ENCODE measurements at regions not wholly inside any gene's neighbourhood (a gene's known extent, or its start where the extent isn't known, plus 50 kb on each side); places are given as distances from the start of the nearest gene placed in this dataset.

GRCh38 chr2:14388724-14389123, 243.8 kb upstream of the LRATD1 start:
- TF ChIP-seq CTCF (IDR thresholded peaks at IDR 0.05; ENCODE audit: extremely low read depth in 1 of 2, insufficient read depth in 1 of 2, low read depth in 1 of 2, low read length in 2 of 2) (no peak), POLR2AphosphoS5 (IDR thresholded peaks at IDR 0.05; ENCODE audit: insufficient read depth, low read depth, low read length) (no peak), MYC (IDR thresholded peaks at IDR 0.05; ENCODE audit: low read depth, low read length) (no peak), EZH2 (IDR thresholded peaks at IDR 0.05; ENCODE audit: borderline replicate concordance, low read depth, low read length, severe bottlenecking) (no peak), POLR2A (IDR thresholded peaks at IDR 0.05; ENCODE audit: low read depth, low read length) (no peak), MAX (IDR thresholded peaks at IDR 0.05; ENCODE audit: insufficient read depth, insufficient read length) (no peak), FOS (IDR thresholded peaks at IDR 0.05; ENCODE audit: borderline replicate concordance, insufficient read depth, low read length) (no peak), JUN (IDR thresholded peaks at IDR 0.05; ENCODE audit: borderline replicate concordance, insufficient read depth, insufficient read length, low read depth) (no peak), GATA2 (IDR thresholded peaks at IDR 0.05; ENCODE audit: insufficient read depth, insufficient read length, low read depth, low read length) (no peak)

Measured in endothelial cell of umbilical vein (primary cell).